ENCODE measurements at regions not wholly inside any gene's neighbourhood (a gene's known extent, or its start where the extent isn't known, plus 50 kb on each side); places are given as distances from the start of the nearest gene placed in this dataset.

GRCh38 chr4:23149815-23150214, 457.1 kb downstream of the GBA3 start:
- TF ChIP-seq CTCF (IDR thresholded peaks at IDR 0.05; ENCODE audit: borderline replicate concordance, extremely low read depth, low read length, poor library complexity, severe bottlenecking) (no peak), EZH2 (IDR thresholded peaks at IDR 0.05; ENCODE audit: borderline replicate concordance, low read depth, low read length, severe bottlenecking) (no peak)

Measured in DND-41 (cell line).